HG03565 (cell line): ENCODE measurements at regions not wholly inside any gene's neighbourhood (a gene's known extent, or its start where the extent isn't known, plus 50 kb on each side); places are given as distances from the start of the nearest gene placed in this dataset.
"Not testable (repeated sequence)": the region's sequence is repeated elsewhere in the genome, so short reads cannot be mapped to it uniquely, and the experiment has no call there.

Experiments used
- ATAC-seq: cut with Tn5 transposase; IDR thresholded peaks from one replicate; pipeline ENCODE4 v1.9.1; 2021; ENCODE audit warnings: mild to moderate bottlenecking, moderate library complexity; ENCODE audit not compliant: unreplicated experiment

DNA sequence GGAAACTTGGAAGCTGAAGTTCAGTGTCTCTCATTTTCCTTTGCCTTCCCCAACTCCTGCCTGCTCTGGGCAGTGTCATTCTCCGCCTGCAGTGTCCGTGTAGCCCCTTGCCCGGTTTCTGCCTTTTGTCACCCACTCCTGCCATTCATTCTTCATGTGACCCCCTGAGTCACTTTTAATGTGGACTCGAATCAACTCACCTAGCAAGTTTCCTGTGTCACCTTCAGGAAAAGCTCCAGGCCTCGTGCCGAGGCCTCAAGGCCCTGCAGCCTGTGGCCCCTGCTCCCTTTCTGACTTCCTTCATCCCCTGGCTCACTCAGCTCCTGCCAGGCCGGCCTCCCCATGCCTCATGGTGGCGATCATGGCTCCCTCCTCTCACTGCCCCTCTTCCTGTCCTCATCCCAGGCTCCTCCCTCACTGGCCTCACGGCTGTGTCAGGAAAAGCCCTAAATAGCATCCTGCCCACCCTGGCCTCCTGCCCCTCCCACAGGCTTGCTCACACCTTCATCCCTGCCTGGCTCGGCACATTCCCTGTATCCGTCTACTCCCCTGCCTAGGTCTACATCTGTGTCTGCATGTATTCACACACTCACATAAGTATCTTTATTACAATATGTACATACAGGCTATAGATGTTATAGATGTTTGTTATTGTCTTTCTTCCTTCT, 294.9 kb downstream of the MED10 start:
- ATAC-seq: no peak

DNA sequence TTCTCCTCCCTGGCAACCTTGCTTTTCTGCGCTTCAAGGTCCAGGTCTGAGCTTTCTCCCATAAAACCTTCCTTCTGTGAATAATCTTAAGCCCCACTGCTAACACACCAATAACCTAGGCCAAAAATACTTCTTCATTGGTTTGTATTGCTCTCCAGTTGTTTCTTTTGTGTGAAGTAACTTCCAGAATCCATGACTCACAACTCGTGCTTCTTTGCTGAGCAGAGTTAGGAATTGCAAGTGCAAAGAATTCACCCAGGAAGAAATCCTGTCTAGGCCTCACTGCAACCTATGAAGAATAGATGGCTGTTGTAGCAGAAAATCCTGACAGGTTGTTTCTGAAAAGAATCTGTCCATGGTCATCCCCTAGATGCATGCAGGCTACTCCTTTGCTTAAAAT, 295.7 kb downstream of the MED10 start:
- no peak for ATAC-seq

DNA sequence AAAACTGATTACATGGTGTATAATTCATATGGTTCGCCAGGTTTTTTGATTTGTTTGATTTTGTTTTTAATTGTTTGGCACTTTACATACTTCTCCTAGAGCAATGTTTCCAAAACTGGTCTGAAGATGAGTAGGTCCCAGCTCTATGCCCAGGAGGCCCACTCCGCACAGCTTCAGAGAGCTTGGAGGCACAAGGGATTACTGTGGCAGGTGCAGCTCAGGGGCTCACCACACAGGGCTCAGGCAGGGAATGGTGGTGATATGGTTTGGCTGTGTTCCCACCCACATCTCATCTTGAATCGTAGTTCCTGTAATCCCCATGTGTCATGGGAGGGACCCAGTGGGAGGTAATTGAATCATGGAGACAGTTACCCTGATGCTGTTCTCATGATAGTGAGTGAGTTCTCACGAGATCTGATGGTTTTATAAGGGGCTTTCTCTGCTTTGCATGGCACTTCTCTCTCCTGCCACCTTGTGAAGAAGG, 296.6 kb downstream of the MED10 start:
- no peak for ATAC-seq

DNA sequence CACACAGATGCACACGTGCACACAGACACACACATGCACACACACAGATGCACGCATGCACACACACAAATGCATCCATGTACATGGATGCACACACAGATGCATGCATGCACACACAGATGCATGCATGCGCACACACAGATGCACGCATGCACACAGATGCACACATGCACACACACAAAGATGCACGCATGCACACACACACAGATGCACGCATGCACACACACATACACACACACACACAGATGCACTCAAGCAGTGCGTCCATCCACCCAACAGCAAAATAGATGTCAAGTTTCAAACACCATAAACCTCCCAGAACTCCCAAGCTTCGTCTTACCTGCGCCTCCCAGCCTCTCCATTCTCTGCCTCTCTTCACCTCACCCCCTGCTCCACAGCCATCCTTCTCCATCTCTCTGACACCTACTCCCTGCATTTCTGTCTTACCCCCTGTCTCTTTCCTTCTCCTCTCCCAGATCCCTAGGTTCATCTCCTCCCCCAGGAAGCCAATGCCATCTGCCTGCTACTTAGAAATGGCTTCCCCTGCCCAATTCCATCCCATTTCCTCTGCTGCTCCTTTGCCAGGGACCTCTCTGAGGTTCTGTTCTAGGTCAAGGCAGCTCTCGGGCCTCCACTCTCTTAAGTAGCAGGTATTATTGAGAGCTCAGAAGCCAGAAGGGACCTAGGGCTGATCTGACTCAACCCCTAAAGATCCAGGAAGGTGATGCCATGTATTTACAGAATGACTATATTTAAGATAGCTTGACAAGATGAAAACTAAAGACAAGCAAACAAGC, 297.2 kb downstream of the MED10 start:
- ATAC-seq: no peak

DNA sequence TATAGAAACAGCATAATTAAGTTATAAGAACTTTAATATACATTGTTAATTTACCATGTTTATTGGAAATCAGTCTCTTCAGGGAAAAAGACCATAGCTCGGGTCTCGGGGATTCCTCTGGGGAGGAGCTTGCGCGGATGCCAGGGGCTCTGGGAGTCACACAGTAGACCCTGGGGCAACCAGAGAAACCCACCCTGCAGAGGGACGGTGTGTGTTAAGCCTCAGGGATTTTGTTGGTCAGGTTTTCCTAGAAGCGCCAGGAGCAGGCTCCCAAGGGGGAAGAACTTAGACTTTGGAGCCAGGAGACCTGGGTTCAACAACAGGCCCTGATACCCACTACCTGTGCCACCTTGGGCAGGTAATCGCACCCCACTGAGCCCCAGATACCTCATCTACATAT, 297.9 kb downstream of the MED10 start:
- no peak for ATAC-seq

DNA sequence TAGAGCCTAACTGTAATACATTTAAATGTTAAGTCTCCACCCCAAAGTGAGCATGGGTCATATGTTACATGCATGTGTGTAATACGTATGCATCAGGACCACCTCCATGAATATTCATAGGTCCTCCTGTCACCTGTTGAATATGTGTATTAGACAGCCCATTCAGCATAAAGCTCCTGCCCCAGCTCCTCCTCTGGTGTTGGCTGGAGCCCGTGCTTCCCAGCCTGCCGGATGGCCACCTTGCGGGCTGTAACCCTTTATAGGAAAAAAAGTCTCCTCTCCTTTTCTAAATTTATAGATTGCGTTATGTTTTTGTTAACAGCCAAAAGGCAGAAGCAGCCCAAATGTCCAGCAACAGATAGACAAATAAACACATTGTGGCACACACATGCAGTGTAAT, 299.5 kb downstream of the MED10 start:
- no peak for ATAC-seq

DNA sequence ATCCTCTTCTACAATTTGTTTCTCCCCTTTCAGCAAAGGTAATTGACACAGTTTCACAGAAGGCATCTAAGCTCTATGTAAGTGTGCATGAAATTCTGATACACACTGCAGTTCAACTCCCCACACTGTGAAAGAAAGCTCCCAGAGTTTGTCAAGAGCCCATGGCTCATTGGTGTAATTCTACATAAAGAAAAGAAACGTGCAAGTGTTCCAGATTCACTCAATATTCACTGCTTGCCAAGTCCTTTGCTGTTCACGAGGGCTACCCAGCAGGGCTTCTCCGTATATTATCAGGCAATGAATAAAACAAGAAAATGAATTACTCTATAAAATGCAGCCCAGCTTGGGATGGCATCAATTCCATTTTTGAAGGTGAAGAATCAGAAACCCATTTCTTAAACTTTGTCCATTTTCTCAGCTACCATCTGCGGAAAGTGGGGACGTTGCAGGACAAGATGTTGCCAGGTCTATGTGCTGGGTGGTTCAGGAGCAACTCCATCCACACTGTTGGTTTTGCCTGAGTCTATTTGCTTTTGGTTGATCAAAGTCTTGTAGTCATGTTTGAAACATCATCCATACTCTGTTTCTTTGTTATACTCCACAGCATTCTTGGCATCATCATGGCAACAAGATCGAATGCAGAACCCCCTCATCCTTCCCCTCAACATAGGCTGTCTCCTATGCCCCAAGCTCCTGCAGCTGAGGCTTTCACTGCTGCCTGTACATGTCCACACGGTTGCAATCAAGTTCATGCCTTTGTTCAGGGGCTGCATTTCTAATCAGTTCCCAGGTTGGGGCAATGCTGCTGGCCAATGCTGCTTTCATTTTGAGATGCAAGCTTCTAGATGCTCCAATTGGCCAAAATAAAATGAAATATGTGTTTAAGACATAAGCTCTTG, 301.8 kb downstream of the MED10 start:
- ATAC-seq: no peak

DNA sequence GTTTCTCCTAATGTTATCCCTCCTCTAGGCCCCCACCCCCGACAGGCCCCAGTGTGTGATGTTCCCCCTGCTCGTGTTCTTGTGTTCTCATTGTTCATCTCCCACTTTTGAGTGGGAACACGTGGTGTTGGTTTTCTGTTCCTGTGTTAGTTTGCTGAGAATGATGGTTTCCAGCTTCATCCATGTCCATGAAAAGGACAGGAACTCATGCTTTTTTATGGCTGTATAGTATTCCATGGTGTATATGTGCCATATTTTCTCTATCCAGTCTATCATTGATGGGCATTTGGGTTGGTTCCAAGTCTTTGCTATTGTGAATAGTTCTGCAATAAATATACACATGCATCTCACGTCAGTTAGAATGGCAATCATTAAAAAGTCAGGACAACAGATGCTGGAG, 305.9 kb downstream of the MED10 start:
- ATAC-seq: not testable (repeated sequence)

DNA sequence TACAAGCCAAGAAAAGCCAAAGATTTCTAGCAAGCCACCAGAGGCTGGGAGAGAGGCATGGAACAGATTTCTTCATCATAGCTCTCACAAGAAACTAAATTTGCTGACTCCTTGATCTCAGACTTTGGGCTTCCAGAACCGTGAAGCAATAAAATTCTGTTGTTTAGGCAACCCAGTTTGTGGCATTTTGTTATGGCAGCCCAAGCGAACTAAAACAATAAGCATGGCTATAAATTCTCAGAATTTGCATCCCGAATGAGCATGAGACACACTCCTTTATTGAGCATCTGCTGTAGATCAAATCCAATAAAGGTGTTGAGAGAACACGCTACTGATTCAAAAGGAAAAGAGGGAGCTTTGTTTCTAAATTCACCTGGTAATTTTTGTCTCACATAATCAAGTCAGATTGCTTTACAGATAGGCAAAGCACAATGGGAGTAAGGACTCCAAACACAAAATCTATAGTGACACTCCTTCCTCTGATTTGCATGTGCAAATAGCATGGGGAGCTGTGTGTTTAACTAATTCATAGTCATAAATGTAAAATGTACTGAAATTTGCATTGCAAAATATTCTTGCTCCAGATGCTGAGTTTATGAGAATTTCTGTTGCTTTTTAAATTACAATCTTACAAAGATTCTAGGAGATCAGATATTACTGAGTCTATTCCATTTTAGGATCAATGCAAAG, 308.7 kb downstream of the MED10 start:
- ATAC-seq: no peak

DNA sequence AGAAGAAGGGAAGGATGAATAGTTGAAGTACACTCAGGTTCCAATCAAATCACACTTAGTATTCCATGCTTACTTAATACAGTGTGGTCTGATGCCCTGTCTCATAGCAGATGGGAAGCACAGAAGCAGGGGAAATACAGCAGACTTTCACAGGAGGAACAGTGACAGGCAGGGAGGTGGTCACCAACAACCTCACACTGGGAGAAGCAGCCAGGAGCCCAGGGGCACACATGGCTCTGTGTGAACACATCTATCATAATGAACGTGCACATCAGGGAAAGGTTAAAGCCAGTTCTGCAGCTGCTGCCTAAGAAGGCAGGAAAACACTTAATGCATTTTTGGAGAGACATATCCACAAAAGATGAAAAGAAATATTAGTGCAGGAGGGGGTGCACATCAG, 312.3 kb downstream of the MED10 start:
- no peak for ATAC-seq

- ATAC-seq: no peak
These were observed 319.1 kb downstream of the MED10 start for GRCh38 chr5:6059137-6059800.

DNA sequence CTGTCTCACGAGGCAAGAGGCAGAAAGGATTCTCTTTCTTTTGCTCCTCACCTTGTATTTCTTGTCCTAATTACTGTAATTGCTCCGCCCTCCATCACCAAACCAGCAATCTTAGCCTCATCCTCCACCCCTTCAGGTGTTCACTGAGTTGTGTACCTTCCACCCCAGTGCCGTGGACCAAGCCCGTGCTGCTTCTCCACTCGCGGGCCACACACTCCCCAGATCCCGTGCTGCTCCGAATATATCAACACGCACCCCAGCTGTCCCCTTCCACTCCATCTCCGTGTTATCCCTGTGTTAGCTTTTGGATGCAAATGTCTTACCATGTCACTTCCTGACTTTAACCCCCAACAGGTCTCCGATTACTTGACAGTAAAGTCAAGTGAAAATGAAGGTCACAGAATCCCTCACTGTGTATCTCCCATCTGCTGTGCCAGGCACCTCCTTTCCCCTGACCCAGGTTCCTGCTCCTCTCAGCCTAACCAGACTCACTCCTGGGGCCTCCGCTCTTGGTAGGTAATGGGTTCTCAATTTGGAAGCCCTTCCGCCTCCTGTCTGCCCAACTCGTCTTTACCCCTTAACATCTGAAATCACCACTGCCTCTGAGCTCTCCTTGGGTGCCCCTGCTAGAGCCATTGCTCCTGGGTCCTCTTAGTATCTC, 320.2 kb downstream of the MED10 start:
- no peak for ATAC-seq

GRCh38 chr5:6056280-6056679, 322.1 kb downstream of the MED10 start:
- ATAC-seq: no peak

GRCh38 chr5:6049662-6050061, 328.7 kb downstream of the MED10 start:
- no peak for ATAC-seq

DNA sequence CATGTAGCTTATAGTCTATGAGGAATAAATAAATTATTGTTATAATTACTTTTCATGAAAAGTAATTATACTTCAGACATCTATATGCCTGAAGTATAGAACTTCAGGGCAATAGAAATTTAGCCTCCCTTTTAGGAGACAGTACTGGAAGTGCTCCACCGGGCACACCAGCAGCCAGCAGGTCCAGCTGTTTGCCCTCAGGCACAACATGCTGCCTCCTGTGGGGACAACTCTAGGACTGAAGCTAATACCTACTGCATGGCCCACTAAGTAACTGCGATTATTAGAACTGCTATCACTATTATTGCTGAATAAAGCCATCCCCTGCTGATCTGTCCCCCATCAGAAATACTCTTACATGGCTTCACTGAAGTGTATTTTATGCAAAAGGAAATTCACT, 329.6 kb downstream of the MED10 start:
- ATAC-seq: no peak

GRCh38 chr5:6046296-6046967, 331.9 kb downstream of the MED10 start:
- ATAC-seq: no peak

- ATAC-seq: no peak
These were observed 334.6 kb downstream of the MED10 start for GRCh38 chr5:6043491-6044310.

- ATAC-seq: no peak
These were observed 336.3 kb downstream of the MED10 start for GRCh38 chr5:6041977-6042550.
